T-helper 2 cell treated with Interferon-gamma antibody and Interleukin-4, amounts not matched to agents 5 μg/mL and 100 μg/mL, for 36 hours (primary cell): ENCODE measurements at regions not wholly inside any gene's neighbourhood (a gene's known extent, or its start where the extent isn't known, plus 50 kb on each side); places are given as distances from the start of the nearest gene placed in this dataset.

ENCODE experiments used
- DNase-seq: peaks from one replicate; pipeline ENCODE4 v3.0.0; 2021; ENCODE audit warnings: low spot score
- H3K27ac Mint-ChIP-seq: one replicate; pipeline ENCODE4 v1.8.0; 2021; ENCODE audit warnings: mild to moderate bottlenecking, mixed read lengths
- H3K27me3 Mint-ChIP-seq: one replicate; pipeline ENCODE4 v1.8.0; 2021; ENCODE audit warnings: low read depth, mixed read lengths
- H3K36me3 Mint-ChIP-seq: one replicate; pipeline ENCODE4 v1.8.0; 2021; ENCODE audit warnings: low read depth, mixed read lengths
- H3K4me1 Mint-ChIP-seq: one replicate; pipeline ENCODE4 v1.8.0; 2021; ENCODE audit warnings: low read depth, mixed read lengths
- H3K4me3 Mint-ChIP-seq: one replicate; pipeline ENCODE4 v1.8.0; 2022; ENCODE audit warnings: mild to moderate bottlenecking, moderate library complexity, mixed read lengths
- H3K9me3 Mint-ChIP-seq: one replicate; pipeline ENCODE4 v1.8.0; 2021; ENCODE audit warnings: mixed read lengths

DNA sequence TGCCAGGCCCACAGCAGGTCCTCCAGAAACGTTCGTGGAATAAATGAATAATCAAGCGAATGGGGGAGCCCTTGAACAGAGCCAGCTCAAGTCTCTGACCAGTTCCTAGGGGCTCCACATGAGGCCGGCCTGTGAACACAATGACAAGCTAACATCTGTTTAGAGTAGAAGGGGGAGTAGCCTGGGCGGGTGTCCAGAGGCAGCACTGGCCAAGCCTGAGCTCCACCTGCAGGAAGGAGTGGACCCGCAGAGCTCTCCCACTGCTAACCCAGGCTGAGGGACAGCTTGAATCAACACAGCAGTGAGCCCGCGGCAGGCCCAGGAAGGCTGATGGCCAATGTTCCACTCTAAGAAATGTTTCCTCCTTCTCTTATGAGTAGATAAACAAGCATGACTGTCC is 234.8 kb upstream of the RAB6C start:
- H3K4me3 Mint-ChIP-seq, result no peak overlapping the region
- no peak overlapping the region for H3K27ac Mint-ChIP-seq
- DNase-seq, result no peak
- no peaks in the 10 kb centered on the region for H3K9me3 Mint-ChIP-seq
- no peaks in the 10 kb centered on the region for H3K36me3 Mint-ChIP-seq
- peaks cover 2% of the 10 kb centered on the region for H3K27me3 Mint-ChIP-seq
- no peaks in the 10 kb centered on the region for H3K4me1 Mint-ChIP-seq

DNA sequence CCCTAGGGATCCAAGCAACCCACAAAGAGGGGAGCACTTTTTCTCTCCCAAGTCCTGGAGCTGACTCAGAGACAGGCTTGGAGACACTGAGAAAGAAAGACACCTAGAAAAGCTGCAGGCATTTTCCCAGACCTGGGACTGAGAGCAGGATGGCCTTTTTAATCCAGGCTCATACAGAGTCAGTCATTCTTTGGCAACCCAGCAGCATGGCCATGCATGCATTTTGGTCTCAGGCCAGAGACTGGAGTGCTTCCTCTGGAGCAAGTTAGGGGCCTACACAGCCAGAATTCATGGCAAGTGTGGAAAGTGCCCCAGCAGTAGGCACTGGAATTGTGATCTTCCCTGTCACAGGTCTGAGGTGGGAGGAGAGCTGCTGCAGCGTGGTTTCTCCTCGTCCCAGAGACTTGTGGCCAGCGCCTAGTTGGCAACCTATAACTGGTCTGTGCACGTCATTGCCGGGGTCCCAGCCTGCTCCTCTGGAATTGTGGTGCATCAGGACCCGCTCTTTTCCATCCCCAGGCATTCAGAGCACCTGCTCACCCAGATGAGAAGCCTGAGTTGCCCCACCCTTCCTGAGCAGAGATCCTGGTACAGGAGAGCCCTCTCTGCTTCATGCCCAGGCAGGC is 231.9 kb upstream of the RAB6C start:
- no peak overlapping the region for H3K4me3 Mint-ChIP-seq
- no peaks in the 10 kb centered on the region for H3K36me3 Mint-ChIP-seq
- no peak for DNase-seq
- no peak overlapping the region for H3K27ac Mint-ChIP-seq
- H3K27me3 Mint-ChIP-seq, result peaks cover 2% of the 10 kb centered on the region
- H3K4me1 Mint-ChIP-seq, result no peaks in the 10 kb centered on the region
- H3K9me3 Mint-ChIP-seq, result no peaks in the 10 kb centered on the region

DNA sequence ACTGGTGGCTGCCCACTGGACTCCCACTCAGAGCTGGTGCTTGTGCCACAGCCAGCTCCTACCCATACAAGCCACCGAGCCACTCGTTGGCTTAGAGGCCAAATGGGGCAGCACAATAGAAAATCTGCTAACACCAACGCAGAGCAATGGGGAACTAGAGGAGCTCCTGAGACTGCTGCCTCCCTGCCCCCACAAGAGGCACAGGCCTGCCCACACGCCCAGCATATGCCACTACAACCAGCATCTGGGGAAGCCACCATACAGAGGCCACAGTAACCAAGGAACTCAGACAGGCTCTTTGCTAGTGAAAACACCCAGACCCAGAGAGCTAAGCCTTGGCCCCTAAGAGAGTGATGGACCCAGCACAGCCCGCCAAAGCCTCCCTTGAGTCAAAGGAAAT is 231.2 kb upstream of the RAB6C start:
- Mint-ChIP-seq H3K9me3 (no peaks in the 10 kb centered on the region), H3K36me3 (no peaks in the 10 kb centered on the region), H3K27ac (no peak overlapping the region), H3K4me1 (no peaks in the 10 kb centered on the region), H3K4me3 (no peak overlapping the region), H3K27me3 (peaks cover 2% of the 10 kb centered on the region)
- no peak for DNase-seq

GRCh38 chr2:129748653-129749052 is 230.8 kb upstream of the RAB6C start:
- Mint-ChIP-seq H3K36me3 (no peaks in the 10 kb centered on the region), H3K4me3 (no peak overlapping the region), H3K27me3 (peaks cover 2% of the 10 kb centered on the region), H3K4me1 (no peaks in the 10 kb centered on the region), H3K9me3 (no peaks in the 10 kb centered on the region), H3K27ac (no peak overlapping the region)
- no peak for DNase-seq

DNA sequence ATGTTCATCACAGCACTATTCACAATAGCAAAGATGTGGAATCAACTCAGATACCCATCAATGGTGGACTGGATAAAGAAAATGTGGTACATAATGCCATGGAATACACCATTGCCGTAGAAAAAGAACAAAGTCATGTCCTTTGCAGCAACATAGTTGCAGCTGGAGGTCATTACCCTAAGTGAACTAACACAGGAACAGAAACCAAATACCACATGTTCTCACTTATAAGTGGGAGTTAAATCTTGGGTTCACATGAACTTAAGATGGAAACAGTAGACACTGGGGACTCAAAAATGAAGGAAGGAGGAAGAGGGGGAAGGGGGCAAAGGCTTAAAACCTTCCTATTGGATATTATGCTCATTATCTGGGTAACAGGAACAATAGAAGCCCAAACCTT is 228.1 kb upstream of the RAB6C start:
- Mint-ChIP-seq H3K4me1 (no peaks in the 10 kb centered on the region), H3K4me3 (no peak overlapping the region), H3K9me3 (no peaks in the 10 kb centered on the region), H3K36me3 (no peaks in the 10 kb centered on the region), H3K27ac (no peak overlapping the region), H3K27me3 (peaks cover 2% of the 10 kb centered on the region)
- DNase-seq, result no peak

- Mint-ChIP-seq H3K9me3 (no peaks in the 10 kb centered on the region), H3K4me1 (no peaks in the 10 kb centered on the region), H3K27me3 (peaks cover 2% of the 10 kb centered on the region), H3K36me3 (no peaks in the 10 kb centered on the region), H3K4me3 (no peak overlapping the region), H3K27ac (no peak overlapping the region)
- no peak for DNase-seq
These were observed 227.3 kb upstream of the RAB6C start for GRCh38 chr2:129752176-129752575.

DNA sequence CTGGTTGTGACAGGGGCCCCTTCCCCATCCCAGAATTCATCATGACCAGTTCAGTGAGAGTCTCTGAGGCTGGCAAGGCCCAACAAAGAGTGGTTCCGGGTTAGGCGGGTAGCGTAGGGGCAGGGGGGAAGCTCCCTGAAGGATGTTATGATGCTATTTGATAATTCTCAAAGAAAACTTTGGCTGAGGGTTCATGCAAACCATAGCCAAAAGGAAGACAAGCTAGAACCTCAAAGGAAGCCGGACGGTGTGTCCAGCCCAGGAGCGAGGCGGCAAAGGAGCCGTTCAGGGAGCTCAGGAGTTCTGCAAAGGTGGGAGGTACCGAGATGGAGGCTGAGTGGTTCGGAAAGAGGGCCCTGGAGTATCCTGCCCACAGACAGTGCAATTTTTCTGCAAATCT is 226.8 kb upstream of the RAB6C start:
- Mint-ChIP-seq H3K4me1 (no peaks in the 10 kb centered on the region), H3K9me3 (no peaks in the 10 kb centered on the region), H3K27me3 (peaks cover 2% of the 10 kb centered on the region), H3K36me3 (no peaks in the 10 kb centered on the region), H3K27ac (no peak overlapping the region), H3K4me3 (no peak overlapping the region)
- no peak for DNase-seq

- Mint-ChIP-seq H3K4me1 (no peaks in the 10 kb centered on the region), H3K36me3 (no peaks in the 10 kb centered on the region), H3K27ac (no peak overlapping the region), H3K4me3 (no peak overlapping the region), H3K9me3 (no peaks in the 10 kb centered on the region), H3K27me3 (peaks cover 2% of the 10 kb centered on the region)
- no peak for DNase-seq
These were observed 226.2 kb upstream of the RAB6C start for GRCh38 chr2:129753261-129753660.

GRCh38 chr2:129754421-129754820 is 225.0 kb upstream of the RAB6C start:
- Mint-ChIP-seq H3K9me3 (no peaks in the 10 kb centered on the region), H3K4me3 (no peak overlapping the region), H3K4me1 (no peaks in the 10 kb centered on the region), H3K27me3 (no peaks in the 10 kb centered on the region), H3K27ac (no peak overlapping the region), H3K36me3 (no peaks in the 10 kb centered on the region)
- no peak for DNase-seq

DNA sequence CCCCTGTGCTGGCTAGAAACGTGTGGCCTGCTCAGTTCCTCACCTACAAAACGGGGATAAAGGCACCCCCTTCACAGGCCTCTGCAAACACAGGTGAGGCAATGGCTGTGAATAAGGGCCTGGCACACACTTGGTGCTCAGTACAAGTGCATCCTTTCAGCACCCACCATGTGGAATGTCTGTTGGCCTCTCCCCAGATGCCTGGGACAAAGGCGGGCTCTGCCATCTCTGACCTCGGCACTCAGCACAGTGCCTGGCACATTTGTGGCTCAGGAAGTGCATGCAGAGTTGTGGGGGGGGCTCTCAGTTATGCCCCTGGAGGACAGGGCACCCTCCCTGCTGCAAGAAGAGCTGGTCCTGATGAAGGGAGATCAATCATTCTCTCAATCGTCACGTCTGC is 224.6 kb upstream of the RAB6C start:
- no peaks in the 10 kb centered on the region for H3K9me3 Mint-ChIP-seq
- no peaks in the 10 kb centered on the region for H3K4me1 Mint-ChIP-seq
- no peak overlapping the region for H3K27ac Mint-ChIP-seq
- no peak for DNase-seq
- H3K36me3 Mint-ChIP-seq, result no peaks in the 10 kb centered on the region
- H3K4me3 Mint-ChIP-seq, result no peak overlapping the region
- no peaks in the 10 kb centered on the region for H3K27me3 Mint-ChIP-seq

- H3K27me3 Mint-ChIP-seq, result no peaks in the 10 kb centered on the region
- H3K36me3 Mint-ChIP-seq, result no peaks in the 10 kb centered on the region
These were observed 223.7 kb upstream of the RAB6C start for GRCh38 chr2:129755786-129756185.

DNA sequence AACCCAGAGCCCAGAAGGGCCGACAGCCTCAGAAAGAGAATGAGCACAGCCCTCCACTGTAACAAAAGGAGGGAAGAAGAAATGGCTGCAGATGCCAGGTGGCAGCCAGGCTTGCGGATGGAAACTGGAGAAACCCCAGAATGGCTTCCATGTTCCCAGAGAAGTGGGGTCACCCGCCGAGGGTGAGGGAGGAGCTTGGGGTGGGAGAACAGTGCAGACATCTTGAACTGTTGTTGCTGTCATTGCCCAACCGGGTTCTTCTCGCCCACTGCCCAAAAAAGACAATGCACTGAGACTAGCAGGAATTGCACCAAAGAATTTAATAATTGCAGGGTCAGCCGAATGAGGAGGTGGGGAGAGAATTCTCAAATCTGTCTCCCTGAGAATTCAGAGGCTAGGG is 223.2 kb upstream of the RAB6C start:
- Mint-ChIP-seq H3K27ac (no peak overlapping the region), H3K4me3 (no peak overlapping the region), H3K27me3 (no peaks in the 10 kb centered on the region), H3K36me3 (no peaks in the 10 kb centered on the region), H3K4me1 (no peaks in the 10 kb centered on the region), H3K9me3 (no peaks in the 10 kb centered on the region)
- no peak for DNase-seq

More at GRCh38 chr2:129755786-129756185, 223.7 kb upstream of the RAB6C start:
- Mint-ChIP-seq H3K4me3 (no peak overlapping the region), H3K4me1 (no peaks in the 10 kb centered on the region), H3K27ac (no peak overlapping the region), H3K9me3 (no peaks in the 10 kb centered on the region)
- no peak for DNase-seq

GRCh38 chr2:129757366-129757914 is 222.0 kb upstream of the RAB6C start:
- H3K4me3 Mint-ChIP-seq, result no peak overlapping the region
- H3K27ac Mint-ChIP-seq, result no peak overlapping the region
- H3K9me3 Mint-ChIP-seq, result no peaks in the 10 kb centered on the region
- H3K36me3 Mint-ChIP-seq, result no peaks in the 10 kb centered on the region
- H3K27me3 Mint-ChIP-seq, result no peaks in the 10 kb centered on the region
- no peak for DNase-seq
- no peaks in the 10 kb centered on the region for H3K4me1 Mint-ChIP-seq

- Mint-ChIP-seq H3K9me3 (no peaks in the 10 kb centered on the region), H3K4me3 (no peak overlapping the region), H3K27ac (no peak overlapping the region), H3K36me3 (no peaks in the 10 kb centered on the region), H3K27me3 (no peaks in the 10 kb centered on the region), H3K4me1 (no peaks in the 10 kb centered on the region)
- DNase-seq, result no peak
These were observed 221.3 kb upstream of the RAB6C start for GRCh38 chr2:129757915-129758783.
